Caki2 (cell line): ENCODE measurements at regions not wholly inside any gene's neighbourhood (a gene's known extent, or its start where the extent isn't known, plus 50 kb on each side); places are given as distances from the start of the nearest gene placed in this dataset.
A peak's percentile ranks its signal among the peaks of the same experiment; 100 is the strongest.

Source experiments
- DNase-seq: peaks from one replicate; pipeline ENCODE4 v3.0.0-alpha.2; 2015; ENCODE audit warnings: low read depth
- in situ Hi-C: cut with HindIII; loops from 2 replicates; pipeline ENCODE4 v1.10.0; 2016; ENCODE audit warnings: low sequenced_read_pairs, low pct_unique_long_range_greater_than_20kb, mixed read lengths

DNA sequence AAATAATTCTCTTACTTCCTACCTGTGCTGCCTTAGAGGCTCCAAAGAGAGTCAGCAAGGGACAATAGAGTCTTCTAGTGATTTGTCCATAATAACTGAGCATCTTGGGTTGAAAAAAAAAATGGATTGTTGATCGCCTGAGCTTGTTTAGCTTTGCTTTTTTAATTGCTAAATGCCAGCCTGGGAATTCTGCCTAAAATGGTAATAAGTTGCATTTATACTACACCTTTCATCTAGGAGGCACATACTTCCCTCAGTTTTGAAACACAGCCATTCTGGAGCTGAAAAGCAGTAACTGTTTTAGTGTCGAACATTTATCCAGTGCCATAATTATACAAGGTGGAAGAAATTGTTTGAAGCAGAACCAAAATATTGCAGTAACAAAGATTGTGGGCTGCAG, 421.3 kb downstream of the CAAP1 start:
- in situ Hi-C loops = no loop called here
- DNase-seq = no peak

DNA sequence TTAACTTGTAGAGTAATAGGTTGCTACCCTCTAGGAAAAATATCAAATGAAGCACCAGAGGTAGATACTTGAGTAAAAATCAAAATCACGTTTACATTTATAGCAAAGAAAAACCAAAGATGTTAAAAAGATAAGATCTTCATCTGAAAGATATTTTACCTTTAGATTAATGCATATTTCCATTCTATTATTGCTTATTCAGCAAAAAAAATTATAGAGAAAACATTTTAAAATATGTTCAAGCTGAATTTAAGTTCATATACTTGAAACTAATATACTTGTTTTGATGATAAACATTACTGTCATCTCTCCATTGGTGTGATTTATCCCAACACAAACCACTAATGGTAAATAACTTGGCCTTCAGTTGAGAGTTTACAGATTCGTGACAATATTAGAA, 422.3 kb downstream of the CAAP1 start:
- DNase-seq = no peak
- in situ Hi-C loops = no loop called here

DNA sequence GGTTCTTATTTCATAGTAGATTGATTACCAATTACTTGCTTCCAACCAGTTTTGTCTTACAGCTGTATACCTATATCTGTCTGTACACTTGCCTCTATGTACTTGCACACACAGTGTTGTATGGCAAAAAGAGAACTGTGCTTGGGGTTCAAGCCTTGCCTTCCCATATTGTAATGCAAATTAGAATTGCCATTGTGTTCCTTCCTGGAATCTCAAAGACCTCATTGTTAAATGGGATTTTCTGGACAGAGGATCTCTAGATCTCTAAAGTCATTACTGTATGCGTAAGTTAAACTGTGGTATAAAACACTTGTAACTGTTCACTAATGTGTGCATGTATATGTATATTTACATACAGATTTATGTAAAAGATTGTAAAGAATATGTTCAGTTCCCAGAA, 428.8 kb downstream of the CAAP1 start:
- DNase-seq = no peak
- in situ Hi-C loops = no loop called here

DNA sequence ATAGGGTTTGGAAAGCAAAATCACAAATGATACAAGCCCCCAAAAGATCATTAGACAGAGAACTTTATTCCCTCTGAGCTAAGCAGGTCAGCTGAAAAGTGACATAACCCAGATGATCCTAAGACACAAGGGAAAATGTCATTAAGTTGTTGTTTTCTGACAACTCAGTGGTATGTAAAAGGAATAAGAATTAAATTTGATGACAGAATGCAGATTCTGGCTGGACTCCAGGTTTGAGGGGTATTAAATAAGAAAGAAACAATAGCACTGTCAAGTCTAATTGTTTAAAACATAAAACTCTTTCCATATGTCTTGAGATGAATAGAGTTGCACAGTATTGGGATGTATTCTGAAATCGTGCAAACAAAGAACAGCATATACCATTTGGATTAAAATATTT, 429.9 kb downstream of the CAAP1 start:
- DNase-seq = no peak
- in situ Hi-C loops = no loop called here

DNA sequence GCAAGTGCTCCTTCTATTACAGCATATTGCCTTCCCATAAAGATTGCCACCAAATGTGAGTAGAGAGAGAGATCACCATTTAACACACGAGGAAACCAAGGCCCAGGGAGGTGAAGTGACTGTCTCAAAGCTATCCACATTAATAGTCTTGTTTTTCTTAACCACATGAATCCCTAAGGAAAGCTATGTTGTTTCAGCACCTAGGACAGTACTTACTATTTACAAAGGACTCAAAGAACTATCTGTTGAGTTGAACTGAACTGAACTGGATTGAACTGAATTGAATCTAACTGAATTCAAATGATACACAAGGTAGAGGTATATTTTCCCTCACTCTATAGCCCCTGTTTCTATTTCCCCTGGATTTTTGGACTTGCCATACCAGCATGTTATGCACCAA, 430.4 kb downstream of the CAAP1 start:
- in situ Hi-C loops = no loop called here
- peak; percentile 1 for DNase-seq

DNA sequence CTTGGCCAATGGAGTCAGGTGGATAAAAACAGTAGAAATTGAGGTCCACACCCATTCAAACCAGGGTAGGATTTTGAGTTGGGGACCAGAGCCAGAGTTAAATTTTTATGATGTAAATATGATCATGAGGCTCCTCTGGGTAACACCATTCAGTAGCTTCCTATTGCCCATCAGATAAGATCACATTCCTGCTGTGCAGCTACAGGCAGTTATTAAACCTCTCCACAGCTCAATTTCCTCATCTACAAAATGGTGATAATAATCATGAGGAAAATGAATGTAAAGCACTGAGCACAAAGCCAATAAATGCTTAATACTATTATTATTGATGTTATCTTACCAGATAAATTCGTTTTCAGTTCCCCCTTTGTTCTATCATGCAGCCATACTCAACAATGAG, 432.0 kb downstream of the CAAP1 start:
- in situ Hi-C loops = no loop called here

DNA sequence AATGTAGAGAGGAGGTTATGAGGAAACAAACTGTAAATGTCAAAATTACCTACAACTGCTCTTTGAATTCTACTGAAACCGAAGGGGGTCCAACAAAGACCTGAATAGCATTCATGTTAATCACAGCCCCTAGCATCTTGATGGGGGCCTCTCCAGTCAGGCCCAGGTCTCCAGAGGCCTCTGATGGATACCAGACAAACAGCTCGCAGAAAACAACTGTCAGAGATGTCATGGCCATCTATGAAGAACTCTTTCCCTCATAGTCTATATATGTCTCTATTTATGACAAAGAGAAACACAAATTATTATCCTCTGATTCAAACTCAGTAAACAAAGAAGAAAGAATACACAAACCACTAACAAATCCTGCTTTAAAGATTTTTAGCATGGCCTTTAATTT, 432.6 kb downstream of the CAAP1 start:
- DNase-seq = no peak

More for the DNA sequence above, 432.0 kb downstream of the CAAP1 start:
- no peak for DNase-seq

DNA sequence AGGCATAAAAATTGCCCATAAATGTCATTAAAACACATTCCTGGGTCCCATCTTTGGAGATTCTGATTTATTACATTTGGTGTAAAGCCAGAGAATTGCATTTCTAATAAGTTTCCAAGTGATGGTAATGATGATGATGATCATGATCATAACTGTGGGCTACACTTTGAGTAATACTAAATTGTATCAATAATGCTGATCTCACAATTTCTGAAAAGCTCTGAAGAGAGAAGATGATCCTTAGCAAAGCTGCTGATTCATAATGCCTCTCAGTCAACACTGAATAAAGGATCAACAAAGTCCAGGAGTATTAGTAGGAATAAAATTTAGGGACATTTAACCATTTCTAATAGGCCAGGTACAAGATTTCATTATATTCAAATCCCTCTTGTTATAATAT, 434.5 kb downstream of the CAAP1 start:
- in situ Hi-C loops = no loop called here
- DNase-seq = no peak

More for the DNA sequence above, 432.6 kb downstream of the CAAP1 start:
- in situ Hi-C loops = no loop called here

DNA sequence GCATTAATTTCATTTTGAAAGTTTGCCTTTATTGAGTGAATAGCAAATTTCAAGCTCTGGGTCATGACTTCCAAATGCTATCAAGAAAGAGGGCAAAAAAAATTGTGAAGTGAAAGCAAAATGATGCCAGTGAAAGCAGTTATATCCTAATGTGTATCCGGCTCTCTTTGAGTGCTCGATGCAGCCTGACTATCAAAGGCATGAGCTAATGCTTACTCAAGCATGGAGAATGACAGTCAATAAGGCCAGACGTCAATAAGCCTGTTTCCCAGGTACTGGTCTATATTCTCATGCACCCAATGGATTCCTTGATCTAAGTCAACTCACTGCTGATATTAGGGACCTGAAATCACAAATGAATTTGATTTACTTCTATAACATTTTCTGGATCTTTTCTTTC, 435.5 kb downstream of the CAAP1 start:
- DNase-seq = no peak
- in situ Hi-C loops = no loop called here

DNA sequence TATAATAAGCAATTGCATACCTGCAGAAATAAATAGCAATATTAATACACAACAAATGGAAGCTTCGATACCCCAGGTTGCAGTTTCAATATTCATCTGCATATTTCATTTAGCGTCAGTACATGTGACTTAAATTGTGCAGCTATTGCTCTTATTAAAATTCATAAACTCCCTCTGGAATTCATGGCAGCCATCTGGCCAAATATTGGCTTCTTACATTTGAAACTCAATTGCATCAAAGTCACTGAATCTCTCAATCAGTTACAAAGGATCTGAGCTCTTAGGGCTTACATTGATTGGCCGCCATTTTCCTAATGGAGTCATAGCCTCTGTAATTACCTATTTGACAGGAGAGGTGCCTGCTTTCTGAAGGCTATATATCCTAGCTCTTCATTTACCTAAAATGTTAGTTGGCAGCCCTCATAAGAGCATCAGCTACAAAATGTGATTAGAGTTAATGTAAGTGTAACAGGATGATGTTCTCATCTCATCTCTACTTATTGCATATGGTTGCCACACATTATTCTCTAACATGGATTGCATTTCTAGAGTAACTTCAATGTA, 453.5 kb downstream of the CAAP1 start:
- no peak for DNase-seq
- in situ Hi-C loops = no loop called here

DNA sequence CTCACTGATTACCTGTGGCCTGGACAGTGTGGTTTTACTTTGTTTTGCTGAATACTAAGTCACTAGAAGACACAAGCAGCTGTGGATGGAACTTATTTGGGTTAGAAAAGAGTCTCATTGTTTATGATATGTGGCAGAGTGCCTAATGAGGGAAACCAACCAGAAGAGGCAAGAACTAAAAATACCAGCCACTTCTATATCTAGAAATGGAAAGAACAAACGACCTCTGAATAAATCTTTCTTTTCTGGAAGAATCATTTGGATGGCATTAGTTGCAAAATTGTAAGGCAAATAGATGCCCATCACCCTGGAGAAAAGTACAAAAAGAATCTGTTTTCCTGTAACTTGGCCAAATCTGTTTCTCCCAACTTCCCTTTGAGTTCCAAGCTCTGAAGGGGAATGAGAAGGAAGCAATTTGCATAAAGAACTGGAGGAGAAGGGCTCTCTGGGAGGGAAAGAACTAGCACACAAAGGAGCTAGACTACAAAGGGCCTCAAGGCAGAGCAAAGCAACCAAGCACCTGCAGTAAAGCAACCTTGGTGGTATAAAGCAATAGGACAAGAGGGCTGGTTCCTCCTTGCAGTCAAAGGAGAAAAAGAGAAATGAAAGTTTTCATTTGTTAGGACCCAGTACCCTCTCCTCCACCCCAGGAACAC, 455.4 kb downstream of the CAAP1 start:
- no peak for DNase-seq
- in situ Hi-C loops = no loop called here

DNA sequence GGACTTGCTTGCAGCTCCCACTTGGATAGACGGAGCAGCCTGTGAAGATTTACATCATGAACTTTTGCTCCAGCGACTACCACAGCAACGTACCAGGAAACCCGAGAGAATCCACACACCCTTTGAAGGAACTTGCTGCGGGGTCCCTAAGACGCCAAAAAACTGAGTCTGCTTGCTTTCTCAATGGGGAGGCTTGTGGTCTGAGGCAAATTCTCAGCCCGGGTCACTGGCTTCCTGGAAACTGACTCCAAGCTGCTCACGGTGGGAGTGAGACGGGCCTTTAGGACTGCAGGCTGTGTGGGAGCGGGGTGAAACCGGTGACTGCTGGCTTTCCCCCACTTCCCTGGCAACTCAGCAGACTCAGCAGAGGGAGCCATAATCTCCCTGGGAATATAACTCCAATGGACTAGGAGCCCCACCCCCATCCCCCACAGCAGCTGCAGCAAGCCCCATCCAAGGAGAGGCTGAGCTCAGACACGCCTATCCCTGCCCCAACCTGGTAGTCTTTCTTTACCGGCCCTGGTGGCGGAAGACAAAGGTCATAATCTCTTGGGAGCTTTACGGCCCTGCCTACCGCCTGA, 466.0 kb downstream of the CAAP1 start:
- in situ Hi-C loops = no loop called here
- no peak for DNase-seq

DNA sequence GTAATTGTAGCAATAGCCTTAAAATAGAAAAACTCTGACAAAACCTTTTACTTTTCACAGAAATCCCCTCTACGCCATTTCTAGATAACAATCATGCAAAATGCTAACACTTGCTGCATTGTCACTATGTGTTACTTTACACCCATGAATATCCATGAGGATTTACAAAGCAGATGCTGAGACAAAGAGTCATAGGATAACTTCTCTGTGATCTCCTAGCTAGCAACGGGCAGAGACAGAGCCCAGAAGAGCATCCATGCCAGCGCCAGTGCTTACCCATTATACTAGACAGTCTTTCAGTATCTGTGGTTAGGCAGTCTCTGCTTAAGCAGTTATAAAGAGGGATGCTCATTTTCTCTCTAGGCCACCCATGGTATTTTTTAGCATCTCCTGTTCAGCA, 474.1 kb downstream of the CAAP1 start:
- no peak for DNase-seq
- in situ Hi-C loops = no loop called here

DNA sequence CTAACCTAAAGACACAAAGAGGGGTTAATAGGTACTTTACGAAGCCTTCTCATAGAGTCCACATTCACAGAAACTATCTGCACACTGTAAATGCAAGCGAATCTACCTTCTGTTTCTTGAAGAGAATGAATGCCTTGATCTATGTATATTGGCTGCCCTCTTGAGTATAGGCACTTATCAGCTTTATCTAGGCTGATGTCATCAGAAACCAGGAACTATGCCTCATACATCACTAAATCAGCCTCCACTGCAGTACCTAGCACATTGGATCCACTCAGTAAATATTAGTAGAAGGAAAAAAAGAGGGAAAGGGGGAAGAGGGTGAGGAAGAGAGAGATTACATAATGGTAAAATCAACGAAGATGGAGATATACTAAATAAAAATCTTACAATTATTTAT, 477.1 kb downstream of the CAAP1 start:
- no peak for DNase-seq

DNA sequence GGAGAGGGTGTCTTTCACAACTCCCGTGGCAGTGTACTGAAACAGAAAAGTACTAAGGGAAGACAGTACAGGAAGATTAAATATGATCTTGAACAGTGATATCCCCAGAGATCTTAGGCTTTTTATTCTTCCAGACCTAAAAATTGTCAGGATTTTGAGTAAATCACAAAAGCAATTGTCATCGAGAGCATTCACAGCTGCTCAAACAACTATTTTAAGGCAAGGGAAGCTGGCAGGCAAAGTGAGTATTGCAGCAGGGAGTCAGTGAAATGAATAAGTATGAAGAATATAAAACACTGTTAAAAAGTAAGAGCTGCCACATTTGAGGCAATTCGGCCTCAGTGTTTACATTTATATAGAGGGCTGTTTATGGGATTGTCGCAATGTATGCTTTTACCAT, 479.0 kb downstream of the CAAP1 start:
- in situ Hi-C loops = no loop called here
- DNase-seq = no peak

More for the DNA sequence above, 477.1 kb downstream of the CAAP1 start:
- in situ Hi-C loops = no loop called here

DNA sequence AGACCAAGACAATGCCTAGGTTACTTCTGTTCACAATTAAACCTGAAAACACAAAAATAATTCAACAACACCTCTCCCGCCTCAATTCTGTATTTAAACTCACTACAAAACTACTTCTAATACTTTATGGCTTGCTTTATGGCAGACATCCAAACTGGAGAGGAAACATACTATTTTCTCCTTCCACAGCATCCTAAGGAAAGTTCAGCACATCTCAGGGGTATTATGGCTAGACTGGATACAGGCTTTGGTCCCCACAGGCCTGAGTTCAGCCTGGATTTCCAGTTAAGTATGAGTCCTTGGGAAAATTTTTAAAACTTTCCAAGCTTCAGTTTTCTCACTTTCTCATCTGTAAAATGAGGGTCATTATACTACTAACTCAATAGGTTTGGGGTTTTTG, 480.2 kb downstream of the CAAP1 start:
- in situ Hi-C loops = no loop called here
- DNase-seq = no peak

DNA sequence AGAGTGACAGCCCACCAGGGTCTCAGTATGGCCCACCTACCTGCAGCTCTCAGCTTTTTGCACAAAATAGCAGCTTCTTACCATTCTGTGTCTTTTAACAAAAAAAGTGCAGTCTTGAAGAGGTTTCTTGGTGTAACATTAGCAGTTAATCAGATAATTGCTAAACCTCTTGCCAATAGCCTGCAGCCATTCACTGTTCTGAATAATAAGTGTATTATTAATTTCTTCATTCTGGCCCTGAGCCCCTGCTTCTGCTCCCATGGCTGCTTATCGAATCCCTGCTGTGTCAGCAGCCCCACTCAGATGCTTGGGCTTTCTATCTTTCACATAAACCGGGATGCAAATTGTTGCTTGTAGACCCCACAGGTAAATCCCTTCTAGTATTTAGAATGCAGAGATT, 485.9 kb downstream of the CAAP1 start:
- DNase-seq = no peak
- in situ Hi-C loops = no loop called here

DNA sequence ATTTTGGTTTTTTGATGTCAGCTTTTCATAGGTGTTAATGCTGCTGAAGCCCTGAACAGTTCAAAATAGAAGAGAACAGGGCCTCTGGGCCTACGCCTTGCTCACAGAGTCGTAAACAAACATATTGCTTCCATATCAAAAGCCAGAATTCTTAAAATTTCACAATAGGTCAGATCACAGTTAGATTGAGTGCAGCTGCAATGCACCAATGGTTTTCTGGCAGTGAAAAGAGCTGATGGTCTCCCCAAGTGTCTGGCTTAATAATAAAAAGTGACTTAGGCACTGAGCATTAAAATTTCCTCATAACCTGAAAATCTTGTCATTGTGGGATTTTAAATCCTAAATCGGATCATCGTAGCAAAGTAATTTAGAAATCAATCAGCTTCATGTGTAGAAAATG, 493.0 kb downstream of the CAAP1 start:
- DNase-seq = no peak
- in situ Hi-C loops = no loop called here

DNA sequence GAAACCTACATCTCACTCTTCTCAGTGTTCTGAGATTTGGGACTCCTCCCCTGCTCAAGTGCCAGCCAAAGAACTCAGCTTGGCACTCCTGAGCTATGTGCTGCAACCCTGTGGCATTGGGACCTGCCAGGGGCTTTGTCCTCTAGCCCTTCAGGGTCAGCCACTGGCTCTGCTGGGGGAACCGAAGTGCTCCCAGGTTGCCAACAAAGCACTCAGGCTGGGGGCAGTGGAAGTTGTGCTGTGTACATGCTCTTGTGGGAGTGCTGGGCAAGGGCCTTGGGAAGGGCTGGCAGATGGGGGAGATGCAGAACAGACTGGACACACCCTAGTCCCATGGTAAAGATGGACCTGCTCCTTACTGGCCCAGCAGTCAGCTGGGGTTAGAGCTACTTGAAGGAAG, 498.6 kb downstream of the CAAP1 start:
- in situ Hi-C loops = no loop called here
- DNase-seq = no peak

DNA sequence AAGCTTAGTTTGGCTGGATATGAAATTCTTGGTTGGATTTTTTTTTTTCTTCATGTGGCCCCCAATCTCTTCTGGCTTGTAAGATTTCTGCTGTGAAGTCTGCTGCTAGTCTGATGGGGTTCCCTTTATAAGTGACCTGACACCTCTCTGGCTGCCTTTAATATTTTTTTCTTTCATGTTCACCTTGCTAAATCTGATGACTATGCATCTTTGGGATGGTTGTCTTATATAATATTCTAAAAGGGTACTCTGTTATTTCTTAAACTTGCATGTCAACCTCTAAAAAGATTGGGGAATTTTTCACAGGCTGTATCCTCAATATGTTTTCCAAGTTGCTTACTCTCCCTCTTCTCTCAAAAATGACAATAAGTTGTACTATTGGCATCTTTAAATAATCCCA, 500.0 kb downstream of the CAAP1 start:
- in situ Hi-C loops = no loop called here
- DNase-seq = no peak
